Endodermal cell (in vitro differentiated cells): ENCODE measurements at regions not wholly inside any gene's neighbourhood (a gene's known extent, or its start where the extent isn't known, plus 50 kb on each side); places are given as distances from the start of the nearest gene placed in this dataset.

ENCODE experiments used
- DNase-seq: peaks from one replicate; pipeline ENCODE4 v3.0.0-alpha.2; 2017
- H3K27ac ChIP-seq: 2 replicates; pipeline ENCODE4 v1.5.1; 2013; ENCODE audit warnings: mild to moderate bottlenecking, low read depth, low read length, moderate library complexity
- H3K27me3 ChIP-seq: 2 replicates; pipeline ENCODE4 v1.6.1; 2013; ENCODE audit warnings: mild to moderate bottlenecking, low read length, moderate library complexity; ENCODE audit not compliant: insufficient read depth, control insufficient read depth, poor library complexity, severe bottlenecking
- H3K36me3 ChIP-seq: 2 replicates; pipeline ENCODE4 v1.7.0; 2013; ENCODE audit warnings: mild to moderate bottlenecking, low read length, moderate library complexity; ENCODE audit not compliant: control insufficient read depth, insufficient read depth
- H3K4me1 ChIP-seq: one replicate; pipeline ENCODE4 v1.7.0; 2013; ENCODE audit warnings: low read length; ENCODE audit not compliant: control insufficient read depth, insufficient read depth
- H3K4me3 ChIP-seq: 2 replicates; pipeline ENCODE4 v1.5.1; 2013; ENCODE audit warnings: mild to moderate bottlenecking, low read length, moderate library complexity
- H3K9ac ChIP-seq: 2 replicates; pipeline ENCODE4 v1.6.1; 2013; ENCODE audit warnings: mild to moderate bottlenecking, low read length, moderate library complexity; ENCODE audit not compliant: poor library complexity, severe bottlenecking; ENCODE audit errors: extremely low read depth
- H3K9me3 ChIP-seq: 2 replicates; pipeline ENCODE4 v1.6.1; 2013; ENCODE audit warnings: mild to moderate bottlenecking, low read length, moderate library complexity; ENCODE audit not compliant: control insufficient read depth
- H3K27ac Mint-ChIP-seq: 2 replicates; pipeline ENCODE4 v1.8.0; 2020; ENCODE audit warnings: mixed read lengths
- H3K27me3 Mint-ChIP-seq: 2 replicates; pipeline ENCODE4 v1.8.0; 2021; ENCODE audit warnings: mild to moderate bottlenecking, mixed read lengths; ENCODE audit not compliant: insufficient read depth
- H3K36me3 Mint-ChIP-seq: 2 replicates; pipeline ENCODE4 v1.8.0; 2020; ENCODE audit warnings: low read depth, mixed read lengths
- H3K4me1 Mint-ChIP-seq: 2 replicates; pipeline ENCODE4 v1.8.0; 2020; ENCODE audit warnings: mixed read lengths
- H3K4me3 Mint-ChIP-seq: 2 replicates; pipeline ENCODE4 v1.8.0; 2020; ENCODE audit warnings: mild to moderate bottlenecking, moderate library complexity, mixed read lengths
- H3K9me3 Mint-ChIP-seq: 2 replicates; pipeline ENCODE4 v1.8.0; 2020; ENCODE audit warnings: mild to moderate bottlenecking, mixed read lengths
- WGBS, 2 experiments: methylation state at CpG; one replicate each; pipeline versions ENCODE4 v1.1.5 to v1.1.7; 2013; ENCODE audit warnings: missing lambda C conversion rate in 2 of 2, mixed read lengths in 1 of 2; ENCODE audit not compliant: insufficient coverage in 1 of 2, insufficient read length in 1 of 2; 5-methylcytosine and 5-hydroxymethylcytosine counted together
- TF ChIP-seq, protein P1 (sequence below): fragments of 200-600 bp; sonication (generic); conservative IDR thresholded peaks from 2 replicates; pipeline ENCODE4 v1.5.0; 2021; ENCODE audit warnings: antibody characterized with exemption, mild to moderate bottlenecking

DNA sequence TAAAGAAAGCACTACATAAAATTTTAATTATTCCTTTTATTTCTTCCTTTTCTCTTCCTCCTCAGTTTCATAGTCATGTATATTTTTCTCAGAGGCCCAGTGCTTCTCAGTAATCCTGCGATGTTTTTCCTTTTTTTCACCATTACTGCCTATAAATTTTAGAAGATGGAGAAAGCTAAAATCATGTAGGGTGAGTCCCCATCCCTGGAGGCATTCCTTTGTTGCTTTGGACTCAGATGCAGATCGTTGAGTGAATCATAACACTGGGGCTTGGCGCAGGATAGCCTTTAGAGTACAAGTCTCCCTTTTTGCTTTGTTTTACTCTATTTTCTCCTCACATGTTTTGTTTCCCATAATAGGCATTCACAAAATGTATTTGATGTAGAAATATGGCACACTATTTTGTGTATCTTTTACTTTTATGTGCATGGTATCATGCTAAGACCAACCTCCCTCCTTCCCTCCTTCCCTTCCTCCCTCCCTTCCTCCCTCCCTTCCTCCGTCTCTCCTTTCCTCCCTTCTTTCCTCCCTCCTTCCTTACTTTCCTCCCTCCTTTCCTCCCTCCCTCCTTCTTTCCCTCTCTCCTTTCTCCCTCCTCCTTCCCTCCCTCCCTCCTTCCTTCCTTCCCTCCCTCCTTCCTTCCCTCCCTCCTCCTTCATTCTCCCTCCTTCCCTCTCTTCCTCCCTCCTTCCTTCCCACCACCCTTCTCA lies 72.4 kb downstream of the NUDT12 start:
- Histone ChIP-seq H3K4me3 (no peak overlapping the region), H3K4me1 (no peaks in the 10 kb centered on the region), H3K27ac (no peak overlapping the region), H3K27me3 (no peaks in the 10 kb centered on the region), H3K36me3 (no peaks in the 10 kb centered on the region), H3K9me3 (no peaks in the 10 kb centered on the region), H3K9ac (no peak overlapping the region)
- Mint-ChIP-seq H3K9me3 (no peaks in the 10 kb centered on the region), H3K4me1 (peaks cover 3% of the 10 kb centered on the region), H3K27me3 (no peaks in the 10 kb centered on the region), H3K4me3 (no peak overlapping the region), H3K36me3 (no peaks in the 10 kb centered on the region), H3K27ac (no peak overlapping the region)
- no peak for DNase-seq
- WGBS, 2 experiments, result 69 to 81% methylated on average over 2 to 4 of the region's 4 CpGs
- TF ChIP-seq, protein P1, sequence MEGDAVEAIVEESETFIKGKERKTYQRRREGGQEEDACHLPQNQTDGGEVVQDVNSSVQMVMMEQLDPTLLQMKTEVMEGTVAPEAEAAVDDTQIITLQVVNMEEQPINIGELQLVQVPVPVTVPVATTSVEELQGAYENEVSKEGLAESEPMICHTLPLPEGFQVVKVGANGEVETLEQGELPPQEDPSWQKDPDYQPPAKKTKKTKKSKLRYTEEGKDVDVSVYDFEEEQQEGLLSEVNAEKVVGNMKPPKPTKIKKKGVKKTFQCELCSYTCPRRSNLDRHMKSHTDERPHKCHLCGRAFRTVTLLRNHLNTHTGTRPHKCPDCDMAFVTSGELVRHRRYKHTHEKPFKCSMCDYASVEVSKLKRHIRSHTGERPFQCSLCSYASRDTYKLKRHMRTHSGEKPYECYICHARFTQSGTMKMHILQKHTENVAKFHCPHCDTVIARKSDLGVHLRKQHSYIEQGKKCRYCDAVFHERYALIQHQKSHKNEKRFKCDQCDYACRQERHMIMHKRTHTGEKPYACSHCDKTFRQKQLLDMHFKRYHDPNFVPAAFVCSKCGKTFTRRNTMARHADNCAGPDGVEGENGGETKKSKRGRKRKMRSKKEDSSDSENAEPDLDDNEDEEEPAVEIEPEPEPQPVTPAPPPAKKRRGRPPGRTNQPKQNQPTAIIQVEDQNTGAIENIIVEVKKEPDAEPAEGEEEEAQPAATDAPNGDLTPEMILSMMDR, result no peak

DNA sequence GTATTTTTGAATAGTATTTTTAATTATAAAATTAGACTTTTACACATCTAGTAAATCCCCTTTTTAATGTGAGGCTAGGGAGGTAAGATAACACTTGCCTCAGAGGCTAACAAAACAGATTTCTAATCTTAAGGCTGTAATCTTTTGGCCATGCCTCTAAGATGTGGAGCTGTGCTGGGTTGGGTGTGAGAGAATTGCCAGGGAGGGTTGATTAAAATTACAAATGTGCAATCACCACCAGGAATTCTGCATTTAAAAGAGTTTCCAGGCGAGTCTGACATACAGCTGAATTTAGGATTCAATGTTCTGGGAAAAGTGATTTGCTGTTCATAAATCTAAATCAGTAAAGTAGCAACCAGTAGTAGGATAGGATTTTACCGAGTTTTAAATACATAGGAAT lies 73.3 kb downstream of the NUDT12 start:
- TF ChIP-seq, protein P1, result no peak
- H3K27ac ChIP-seq, result no peak overlapping the region
- H3K27ac Mint-ChIP-seq, result no peak overlapping the region
- no peaks in the 10 kb centered on the region for H3K36me3 ChIP-seq
- H3K4me1 ChIP-seq, result no peaks in the 10 kb centered on the region
- H3K9me3 Mint-ChIP-seq, result no peaks in the 10 kb centered on the region
- no peak overlapping the region for H3K4me3 Mint-ChIP-seq
- H3K36me3 Mint-ChIP-seq, result no peaks in the 10 kb centered on the region
- H3K4me3 ChIP-seq, result no peak overlapping the region
- H3K9ac ChIP-seq, result no peak overlapping the region
- WGBS, 2 experiments, result 43 to 73% methylated on average over 2 of the region's 2 CpGs
- no peaks in the 10 kb centered on the region for H3K27me3 ChIP-seq
- no peaks in the 10 kb centered on the region for H3K9me3 ChIP-seq
- no peaks in the 10 kb centered on the region for H3K27me3 Mint-ChIP-seq
- no peak for DNase-seq
- peaks cover 3% of the 10 kb centered on the region for H3K4me1 Mint-ChIP-seq

DNA sequence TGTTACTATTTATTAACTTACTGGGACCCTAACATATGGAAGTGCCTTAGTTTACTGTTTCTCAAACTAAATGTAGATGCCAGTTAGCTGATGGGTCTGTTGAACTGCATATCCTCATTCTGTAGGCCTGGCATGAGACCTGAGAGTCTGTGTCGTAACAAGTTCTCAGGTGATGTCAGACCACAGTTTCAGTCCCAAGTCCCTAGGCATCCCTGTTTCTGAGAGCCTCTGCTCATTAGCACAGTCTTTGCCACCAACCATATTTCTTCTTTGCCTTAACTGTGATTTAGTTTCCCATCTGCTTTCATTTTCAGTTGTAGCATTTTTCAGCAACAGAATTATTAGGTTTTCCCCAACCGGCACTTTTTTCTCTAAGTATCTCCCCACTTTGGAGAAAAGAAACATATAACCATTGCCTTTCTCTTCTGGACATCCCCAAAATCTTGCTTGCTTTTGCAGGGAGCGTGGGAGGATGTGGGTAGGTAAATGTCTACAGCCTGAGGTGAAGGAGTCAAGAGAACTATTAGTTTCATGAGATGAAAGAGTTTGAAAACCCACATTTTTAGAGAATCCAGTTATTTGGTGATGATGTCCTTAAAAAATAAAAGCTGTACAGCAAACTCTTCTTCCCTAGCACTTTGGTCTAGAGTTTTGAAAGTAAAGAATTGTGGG lies 74.6 kb downstream of the NUDT12 start:
- no peaks in the 10 kb centered on the region for H3K4me1 ChIP-seq
- no peak overlapping the region for H3K4me3 Mint-ChIP-seq
- TF ChIP-seq, protein P1, result no peak
- H3K9ac ChIP-seq, result no peak overlapping the region
- no peaks in the 10 kb centered on the region for H3K9me3 Mint-ChIP-seq
- H3K9me3 ChIP-seq, result no peaks in the 10 kb centered on the region
- H3K4me3 ChIP-seq, result no peak overlapping the region
- 93 to 100% methylated on average over 2 to 3 of the region's 3 CpGs for WGBS, 2 experiments
- no peaks in the 10 kb centered on the region for H3K36me3 ChIP-seq
- H3K27ac ChIP-seq, result no peak overlapping the region
- no peaks in the 10 kb centered on the region for H3K27me3 ChIP-seq
- no peaks in the 10 kb centered on the region for H3K36me3 Mint-ChIP-seq
- no peak overlapping the region for H3K27ac Mint-ChIP-seq
- H3K4me1 Mint-ChIP-seq, result peaks cover 3% of the 10 kb centered on the region
- DNase-seq, result no peak
- H3K27me3 Mint-ChIP-seq, result no peaks in the 10 kb centered on the region
